ENCODE measurements at regions not wholly inside any gene's neighbourhood (a gene's known extent, or its start where the extent isn't known, plus 50 kb on each side); places are given as distances from the start of the nearest gene placed in this dataset.

- TF ChIP-seq CTCF (conservative IDR thresholded peaks at IDR 0.05; ENCODE audit: low read depth, low read length) (no peak), RCOR1 (IDR thresholded peaks at IDR 0.05; ENCODE audit: insufficient replicate concordance, low read length) (no peak), ELK1 (IDR thresholded peaks at IDR 0.05; ENCODE audit: borderline replicate concordance, low read depth, low read length) (no peak)
- TF ChIP-seq, protein P1, sequence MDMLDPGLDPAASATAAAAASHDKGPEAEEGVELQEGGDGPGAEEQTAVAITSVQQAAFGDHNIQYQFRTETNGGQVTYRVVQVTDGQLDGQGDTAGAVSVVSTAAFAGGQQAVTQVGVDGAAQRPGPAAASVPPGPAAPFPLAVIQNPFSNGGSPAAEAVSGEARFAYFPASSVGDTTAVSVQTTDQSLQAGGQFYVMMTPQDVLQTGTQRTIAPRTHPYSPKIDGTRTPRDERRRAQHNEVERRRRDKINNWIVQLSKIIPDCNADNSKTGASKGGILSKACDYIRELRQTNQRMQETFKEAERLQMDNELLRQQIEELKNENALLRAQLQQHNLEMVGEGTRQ (IDR thresholded peaks at IDR 0.05; ENCODE audit: low read depth, low read length), result no peak
Observed at GRCh38 chr10:111243126-111243525, 166.3 kb downstream of the ADRA2A start.
